ENCODE measurements at regions not wholly inside any gene's neighbourhood (a gene's known extent, or its start where the extent isn't known, plus 50 kb on each side); places are given as distances from the start of the nearest gene placed in this dataset.
"Not testable (repeated sequence)": the region's sequence is repeated elsewhere in the genome, so short reads cannot be mapped to it uniquely, and the experiment has no call there.

- no peak for DNase-seq
- TF ChIP-seq CTCF (IDR thresholded peaks at IDR 0.05; ENCODE audit: control extremely low read depth, extremely low read depth), result no peak
- 79 to 87% methylated on average over 3 of the region's 3 CpGs for WGBS, 2 donors
- Histone ChIP-seq H3K9ac (ENCODE audit: insufficient read depth in 1 of 2, low read length in 2 of 2) (no peak overlapping the region), H3K4me3 (no peak overlapping the region), H3K4me1 (ENCODE audit: control insufficient read depth in 5 of 5, insufficient read depth in 5 of 5, low read length in 5 of 5) (no peaks in the 10 kb centered on the region), H3K27me3 (ENCODE audit: control insufficient read depth in 3 of 3, insufficient read depth in 3 of 3, low read length in 2 of 3) (no peaks in the 10 kb centered on the region), H3K27ac (ENCODE audit: low read depth in 1 of 2, low read length in 1 of 2) (no peak overlapping the region), H3K9me3 (ENCODE audit: control insufficient read depth in 4 of 4, insufficient read depth in 3 of 4, low read length in 3 of 4) (no peaks in the 10 kb centered on the region), H3K36me3 (ENCODE audit: control insufficient read depth in 4 of 4, insufficient read depth in 4 of 4, low read length in 4 of 4) (no peaks in the 10 kb centered on the region)
- no peak for ATAC-seq (ENCODE audit: insufficient read depth, low FRiP score)
Measured at GRCh38 chr3:94482686-94483085, 419.8 kb downstream of the NSUN3 start.

DNA sequence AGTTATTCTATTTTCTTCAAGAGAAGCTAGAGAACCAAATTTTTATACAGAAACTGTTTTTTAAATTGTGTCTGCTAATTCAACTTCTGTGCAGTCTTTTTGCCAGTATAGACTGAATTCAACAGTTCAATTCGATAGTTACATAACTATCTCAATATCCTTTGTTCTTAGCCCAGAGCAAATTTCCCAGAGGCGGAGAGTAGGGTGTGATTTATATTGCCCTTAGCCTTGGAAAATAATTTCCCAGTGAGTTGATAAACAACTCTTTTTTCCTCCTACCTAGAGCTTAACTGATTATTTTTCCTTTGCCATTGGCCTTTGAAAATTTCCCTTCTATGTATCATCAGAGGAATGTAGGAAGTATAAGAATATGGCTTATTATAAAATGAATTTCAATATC lies 420.5 kb downstream of the NSUN3 start:
- no peak for ATAC-seq (ENCODE audit: insufficient read depth, low FRiP score)
- DNase-seq, result no peak

DNA sequence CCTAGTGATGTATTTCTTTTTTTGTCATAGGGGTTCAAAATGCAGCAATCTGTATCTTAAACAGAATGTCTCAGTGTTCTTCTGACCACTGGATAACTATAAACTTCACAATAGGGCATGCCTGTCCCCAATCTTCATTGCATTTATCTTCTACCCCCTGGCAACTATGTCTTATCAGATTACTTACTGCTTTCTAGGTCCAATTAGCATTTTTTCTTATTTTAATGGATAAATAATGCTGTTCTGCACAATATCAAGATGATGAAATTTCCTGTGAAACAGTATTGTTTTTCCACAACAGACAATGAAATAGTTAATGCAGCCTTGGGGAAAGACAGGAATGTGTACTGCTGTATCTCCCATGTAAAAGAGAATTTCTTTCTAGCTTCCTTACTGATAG lies 432.1 kb downstream of the NSUN3 start:
- DNase-seq (no peak), ATAC-seq (ENCODE audit: insufficient read depth, low FRiP score) (no peak)
- TF ChIP-seq CTCF (IDR thresholded peaks at IDR 0.05; ENCODE audit: control extremely low read depth, extremely low read depth), result no peak
- Histone ChIP-seq H3K4me1 (ENCODE audit: control insufficient read depth in 5 of 5, insufficient read depth in 5 of 5, low read length in 5 of 5) (peaks cover 0 to 1% (median 0%) of the 10 kb centered on the region in 5 donors), H3K9me3 (ENCODE audit: control insufficient read depth in 4 of 4, insufficient read depth in 3 of 4, low read length in 3 of 4) (no peaks in the 10 kb centered on the region), H3K9ac (ENCODE audit: insufficient read depth in 1 of 2, low read length in 2 of 2) (no peak overlapping the region), H3K4me3 (no peak overlapping the region), H3K27me3 (ENCODE audit: control insufficient read depth in 3 of 3, insufficient read depth in 3 of 3, low read length in 2 of 3) (no peaks in the 10 kb centered on the region), H3K27ac (ENCODE audit: low read depth in 1 of 2, low read length in 1 of 2) (no peak overlapping the region), H3K36me3 (ENCODE audit: control insufficient read depth in 4 of 4, insufficient read depth in 4 of 4, low read length in 4 of 4) (no peaks in the 10 kb centered on the region)

More for the DNA sequence above, 420.5 kb downstream of the NSUN3 start:
- Histone ChIP-seq H3K27ac (ENCODE audit: low read depth in 1 of 2, low read length in 1 of 2) (no peak overlapping the region), H3K27me3 (ENCODE audit: control insufficient read depth in 3 of 3, insufficient read depth in 3 of 3, low read length in 2 of 3) (no peaks in the 10 kb centered on the region), H3K4me3 (no peak overlapping the region), H3K36me3 (ENCODE audit: control insufficient read depth in 4 of 4, insufficient read depth in 4 of 4, low read length in 4 of 4) (no peaks in the 10 kb centered on the region), H3K4me1 (ENCODE audit: control insufficient read depth in 5 of 5, insufficient read depth in 5 of 5, low read length in 5 of 5) (no peaks in the 10 kb centered on the region), H3K9me3 (ENCODE audit: control insufficient read depth in 4 of 4, insufficient read depth in 3 of 4, low read length in 3 of 4) (no peaks in the 10 kb centered on the region), H3K9ac (ENCODE audit: insufficient read depth in 1 of 2, low read length in 2 of 2) (no peak overlapping the region)
- WGBS, 2 donors, result 77 to 83% methylated on average over 2 of the region's 2 CpGs
- TF ChIP-seq CTCF (IDR thresholded peaks at IDR 0.05; ENCODE audit: control extremely low read depth, extremely low read depth), result no peak

DNA sequence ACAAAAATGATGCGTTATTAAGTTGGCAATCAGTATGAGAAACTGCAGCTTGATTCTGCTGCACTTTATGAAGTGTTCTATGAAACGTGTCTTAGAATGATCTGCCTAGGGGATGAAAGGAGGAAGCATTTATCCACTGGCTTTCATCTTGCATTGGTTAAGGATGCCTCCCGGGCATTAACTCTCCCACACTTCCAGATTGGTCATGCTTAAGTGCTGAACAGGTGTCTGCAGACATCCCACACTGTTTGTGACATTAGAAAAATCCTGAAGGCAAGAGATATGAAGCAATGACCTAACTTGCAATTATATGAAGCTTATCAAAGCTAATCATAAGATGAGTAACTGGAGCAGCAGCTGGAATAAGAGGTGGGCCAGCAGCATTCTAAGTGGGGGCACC lies 437.3 kb downstream of the NSUN3 start:
- 63 to 77% methylated on average over 3 of the region's 3 CpGs for WGBS, 2 donors
- ATAC-seq (ENCODE audit: insufficient read depth, low FRiP score), result no peak

GRCh38 chr3:94507354-94507753 lies 444.5 kb downstream of the NSUN3 start:
- not testable (repeated sequence) for H3K9ac ChIP-seq (ENCODE audit: insufficient read depth in 1 of 2, low read length in 2 of 2); H3K36me3 ChIP-seq (ENCODE audit: control insufficient read depth in 4 of 4, insufficient read depth in 4 of 4, low read length in 4 of 4); H3K4me1 ChIP-seq (ENCODE audit: control insufficient read depth in 5 of 5, insufficient read depth in 5 of 5, low read length in 5 of 5); ATAC-seq (ENCODE audit: insufficient read depth, low FRiP score); H3K27ac ChIP-seq (ENCODE audit: low read depth in 1 of 2, low read length in 1 of 2); H3K27me3 ChIP-seq (ENCODE audit: control insufficient read depth in 3 of 3, insufficient read depth in 3 of 3, low read length in 2 of 3); DNase-seq; H3K4me3 ChIP-seq; H3K9me3 ChIP-seq (ENCODE audit: control insufficient read depth in 4 of 4, insufficient read depth in 3 of 4, low read length in 3 of 4)
- WGBS, 2 donors, result 96 to 97% methylated on average over 25 of the region's 25 CpGs

More for the DNA sequence above, 437.3 kb downstream of the NSUN3 start:
- Histone ChIP-seq H3K27me3 (ENCODE audit: control insufficient read depth in 3 of 3, insufficient read depth in 3 of 3, low read length in 2 of 3) (no peaks in the 10 kb centered on the region), H3K9me3 (ENCODE audit: control insufficient read depth in 4 of 4, insufficient read depth in 3 of 4, low read length in 3 of 4) (peaks cover 0 to 7% (median 1%) of the 10 kb centered on the region in 4 donors), H3K9ac (ENCODE audit: insufficient read depth in 1 of 2, low read length in 2 of 2) (no peak overlapping the region), H3K27ac (ENCODE audit: low read depth in 1 of 2, low read length in 1 of 2) (no peak overlapping the region), H3K4me3 (no peak overlapping the region), H3K36me3 (ENCODE audit: control insufficient read depth in 4 of 4, insufficient read depth in 4 of 4, low read length in 4 of 4) (no peaks in the 10 kb centered on the region), H3K4me1 (ENCODE audit: control insufficient read depth in 5 of 5, insufficient read depth in 5 of 5, low read length in 5 of 5) (peaks cover 0 to 3% (median 0%) of the 10 kb centered on the region in 5 donors)
- DNase-seq, result no peak
- no peak for TF ChIP-seq CTCF (IDR thresholded peaks at IDR 0.05; ENCODE audit: control extremely low read depth, extremely low read depth)
